OCI-LY3 (cell line): ENCODE measurements at regions not wholly inside any gene's neighbourhood (a gene's known extent, or its start where the extent isn't known, plus 50 kb on each side); places are given as distances from the start of the nearest gene placed in this dataset.

ENCODE experiments used
- H2AFZ ChIP-seq: fragments of 200-600, 300-600 bp; shearing (Covaris generic); 2 replicates; pipeline ENCODE4 v1.6.0; 2014; ENCODE audit warnings: antibody characterized with exemption, low read depth, low read length
- H3K27ac ChIP-seq: fragments of 200-600, 300-600 bp; sonication (generic); 2 replicates; pipeline ENCODE4 v1.5.1; 2014; ENCODE audit warnings: mild to moderate bottlenecking, low read length, moderate library complexity, mixed read lengths
- H3K27me3 ChIP-seq: fragments of 200-600, 300-600 bp; sonication (generic); 2 replicates; pipeline ENCODE4 v1.6.1; 2014; ENCODE audit warnings: low read depth, low read length, mixed read lengths
- H3K36me3 ChIP-seq: fragments of 200-600, 300-600 bp; sonication (generic); replicated peaks from 2 replicates; pipeline ENCODE3; 2014; ENCODE audit warnings: low read depth, low read length, mixed read lengths
- H3K4me1 ChIP-seq: fragments of 300-600, 200-600 bp; sonication (generic); 2 replicates; pipeline ENCODE4 v1.6.1; 2014; ENCODE audit warnings: low read length, mixed read lengths
- H3K4me2 ChIP-seq: fragments of 200-600, 300-600 bp; sonication (generic); 2 replicates; pipeline ENCODE4 v1.6.1; 2014; ENCODE audit warnings: low read length, mixed read lengths
- H3K4me3 ChIP-seq: fragments of 300-600, 200-600 bp; sonication (generic); 2 replicates; pipeline ENCODE4 v1.5.1; 2014; ENCODE audit warnings: antibody characterized with exemption, mild to moderate bottlenecking, low read length, moderate library complexity
- H3K79me2 ChIP-seq: fragments of 300-600, 200-600 bp; shearing (Covaris generic); 2 replicates; pipeline ENCODE4 v1.6.1; 2014; ENCODE audit warnings: mild to moderate bottlenecking, low read length, mixed read lengths
- H3K9ac ChIP-seq: fragments of 300-600, 200-600 bp; shearing (Covaris generic); 2 replicates; pipeline ENCODE4 v1.6.0; 2014; ENCODE audit warnings: mild to moderate bottlenecking, low read length, moderate library complexity
- H3K9me3 ChIP-seq: fragments of 200-600, 300-600 bp; shearing (Covaris generic); 2 replicates; pipeline ENCODE4 v1.6.1; 2014; ENCODE audit warnings: low read length, mixed read lengths; ENCODE audit not compliant: insufficient read depth
- H4K20me1 ChIP-seq: fragments of 200-600, 300-600 bp; sonication (generic); 2 replicates; pipeline ENCODE4 v1.6.1; 2016; ENCODE audit warnings: low read length, mixed read lengths; ENCODE audit not compliant: insufficient read depth
- EZH2phosphoT487 ChIP-seq: fragments of 200-600 bp; shearing (Covaris generic); IDR thresholded peaks from 2 replicates; pipeline ENCODE4 v1.6.1; 2018; ENCODE audit warnings: antibody characterized with exemption, mixed run types, low read depth
- TF ChIP-seq, protein P1 (sequence below): fragments of 200-600, 300-600 bp; sonication (generic); IDR thresholded peaks from 2 replicates; pipeline ENCODE4 v1.5.1; 2014; ENCODE audit warnings: antibody characterized with exemption, low read length, low read depth

DNA sequence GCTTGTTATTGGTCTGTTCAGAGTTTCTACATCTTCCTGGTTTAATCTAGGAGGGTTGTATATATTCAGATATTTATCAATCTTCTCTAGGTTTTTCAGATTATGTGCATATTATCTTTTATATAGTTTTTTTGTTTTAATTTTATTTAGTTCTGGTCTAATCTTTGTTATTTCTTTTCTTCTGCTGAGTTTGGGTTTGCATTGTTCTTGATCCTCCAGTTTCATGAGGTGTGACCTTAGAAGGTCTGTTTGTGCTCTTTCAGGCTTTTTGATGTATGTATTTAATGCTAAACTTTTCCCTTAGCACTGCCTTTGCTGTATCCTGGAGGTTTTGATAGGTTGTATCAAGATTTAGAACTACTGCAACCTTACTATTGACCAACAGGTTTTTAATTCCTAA, 117.7 kb downstream of the VPREB1 start:
- Histone ChIP-seq H3K36me3 (no peaks in the 10 kb centered on the region), H3K4me1 (peaks cover 14% of the 10 kb centered on the region), H3K27ac (no peak overlapping the region), H3K4me2 (no peak overlapping the region), H3K9me3 (no peaks in the 10 kb centered on the region), H3K27me3 (0 out of 2 replicates have a peak, but pooled peaks cover 5% of the 10 kb centered on the region), H3K79me2 (no peaks in the 10 kb centered on the region), H2AFZ (no peak overlapping the region), H4K20me1 (no peaks in the 10 kb centered on the region), H3K4me3 (no peak overlapping the region), H3K9ac (no peak overlapping the region)
- TF ChIP-seq, protein P1, sequence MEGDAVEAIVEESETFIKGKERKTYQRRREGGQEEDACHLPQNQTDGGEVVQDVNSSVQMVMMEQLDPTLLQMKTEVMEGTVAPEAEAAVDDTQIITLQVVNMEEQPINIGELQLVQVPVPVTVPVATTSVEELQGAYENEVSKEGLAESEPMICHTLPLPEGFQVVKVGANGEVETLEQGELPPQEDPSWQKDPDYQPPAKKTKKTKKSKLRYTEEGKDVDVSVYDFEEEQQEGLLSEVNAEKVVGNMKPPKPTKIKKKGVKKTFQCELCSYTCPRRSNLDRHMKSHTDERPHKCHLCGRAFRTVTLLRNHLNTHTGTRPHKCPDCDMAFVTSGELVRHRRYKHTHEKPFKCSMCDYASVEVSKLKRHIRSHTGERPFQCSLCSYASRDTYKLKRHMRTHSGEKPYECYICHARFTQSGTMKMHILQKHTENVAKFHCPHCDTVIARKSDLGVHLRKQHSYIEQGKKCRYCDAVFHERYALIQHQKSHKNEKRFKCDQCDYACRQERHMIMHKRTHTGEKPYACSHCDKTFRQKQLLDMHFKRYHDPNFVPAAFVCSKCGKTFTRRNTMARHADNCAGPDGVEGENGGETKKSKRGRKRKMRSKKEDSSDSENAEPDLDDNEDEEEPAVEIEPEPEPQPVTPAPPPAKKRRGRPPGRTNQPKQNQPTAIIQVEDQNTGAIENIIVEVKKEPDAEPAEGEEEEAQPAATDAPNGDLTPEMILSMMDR: no peak
- TF ChIP-seq EZH2phosphoT487: no peak

DNA sequence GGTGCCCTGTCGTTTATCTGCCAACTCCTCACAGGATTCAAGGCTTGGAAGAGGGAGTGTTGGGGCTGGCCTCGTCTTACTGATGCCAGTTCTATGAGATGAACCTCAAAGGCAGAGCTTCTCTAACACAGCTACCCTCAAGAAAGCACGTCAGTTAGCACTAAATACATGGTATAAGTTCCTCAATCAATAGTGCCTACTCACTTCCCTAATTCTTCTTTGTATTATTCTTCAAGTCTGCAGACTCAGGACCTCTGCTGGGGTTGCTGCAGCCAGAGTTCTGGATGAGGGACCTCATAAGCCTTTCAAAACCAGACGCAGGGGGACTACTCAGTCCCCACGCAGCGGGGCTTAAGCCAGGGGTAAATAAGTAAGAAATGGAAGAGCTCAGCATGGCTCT, 118.3 kb downstream of the VPREB1 start:
- Histone ChIP-seq H3K9me3 (no peaks in the 10 kb centered on the region), H3K4me1 (peaks cover 9% of the 10 kb centered on the region), H2AFZ (no peak overlapping the region), H3K36me3 (no peaks in the 10 kb centered on the region), H3K79me2 (no peaks in the 10 kb centered on the region), H3K27ac (no peak overlapping the region), H3K4me3 (no peak overlapping the region), H3K4me2 (no peak overlapping the region), H3K9ac (no peak overlapping the region), H4K20me1 (no peaks in the 10 kb centered on the region), H3K27me3 (0 out of 2 replicates have a peak, but pooled peaks cover 5% of the 10 kb centered on the region)
- TF ChIP-seq EZH2phosphoT487: no peak
- TF ChIP-seq, protein P1: no peak

DNA sequence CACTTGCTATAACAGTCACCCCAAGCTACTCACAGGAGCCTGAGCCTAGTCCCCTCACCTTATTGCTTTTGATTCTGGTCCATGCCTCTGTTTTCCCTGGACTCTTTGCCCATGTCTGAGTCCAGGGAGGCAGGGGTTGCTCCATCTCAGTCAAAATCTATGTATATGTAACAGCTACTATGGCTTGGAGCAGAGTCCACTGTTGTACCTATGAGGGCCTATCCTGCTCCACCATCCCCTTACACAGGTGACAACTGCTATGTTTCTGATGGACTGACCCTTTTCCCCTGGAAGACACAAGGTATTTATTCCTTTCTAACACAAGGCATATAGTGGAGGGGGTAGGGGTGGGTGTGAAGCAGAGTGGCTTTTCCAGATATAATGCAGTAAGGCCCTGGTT, 119.6 kb downstream of the VPREB1 start:
- H3K27me3 ChIP-seq: 0 out of 2 replicates have a peak, but pooled peaks cover 5% of the 10 kb centered on the region
- no peak overlapping the region for H3K9ac ChIP-seq
- no peaks in the 10 kb centered on the region for H3K79me2 ChIP-seq
- H3K4me3 ChIP-seq: no peak overlapping the region
- H4K20me1 ChIP-seq: no peaks in the 10 kb centered on the region
- no peak overlapping the region for H3K4me2 ChIP-seq
- no peak overlapping the region for H2AFZ ChIP-seq
- peaks cover 2% of the 10 kb centered on the region; the same call in 1 of the 2 replicates for H3K4me1 ChIP-seq
- TF ChIP-seq, protein P1: no peak
- TF ChIP-seq EZH2phosphoT487: no peak
- H3K9me3 ChIP-seq: no peaks in the 10 kb centered on the region
- H3K27ac ChIP-seq: no peak overlapping the region
- no peaks in the 10 kb centered on the region for H3K36me3 ChIP-seq

DNA sequence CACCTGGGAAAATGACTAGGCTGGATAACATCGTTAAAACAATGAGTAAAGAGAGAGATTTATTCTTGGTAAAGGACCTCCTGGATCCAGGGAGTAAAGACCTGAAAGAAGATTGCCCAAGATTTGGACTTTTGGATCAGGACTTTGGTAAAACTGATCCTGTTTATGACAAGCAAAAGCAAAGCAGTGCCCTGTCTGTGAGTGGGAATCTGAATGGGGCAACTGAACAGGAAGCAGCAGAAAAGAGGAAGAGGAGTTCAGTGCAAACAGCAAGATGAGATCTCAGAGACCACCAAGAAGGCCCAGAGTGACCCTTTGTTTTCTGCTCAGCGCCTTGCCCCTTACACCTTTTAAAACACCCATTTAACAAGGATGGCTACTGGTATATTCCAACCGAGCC, 122.0 kb downstream of the VPREB1 start:
- peaks cover 12% of the 10 kb centered on the region for H3K4me1 ChIP-seq
- H3K9me3 ChIP-seq: no peaks in the 10 kb centered on the region
- no peaks in the 10 kb centered on the region; the same call in 1 of the 2 replicates for H3K27me3 ChIP-seq
- H4K20me1 ChIP-seq: no peaks in the 10 kb centered on the region
- H3K79me2 ChIP-seq: no peaks in the 10 kb centered on the region
- no peak overlapping the region for H3K4me3 ChIP-seq
- no peak overlapping the region for H3K9ac ChIP-seq
- no peak for TF ChIP-seq EZH2phosphoT487
- TF ChIP-seq, protein P1: no peak
- no peak overlapping the region for H2AFZ ChIP-seq
- no peaks in the 10 kb centered on the region for H3K36me3 ChIP-seq
- no peak overlapping the region for H3K27ac ChIP-seq
- H3K4me2 ChIP-seq: no peak overlapping the region
